Fibroblast of the aortic adventitia (primary cell): ENCODE measurements at regions not wholly inside any gene's neighbourhood (a gene's known extent, or its start where the extent isn't known, plus 50 kb on each side); places are given as distances from the start of the nearest gene placed in this dataset.

Source experiments
- DNase-seq: peaks from one replicate; pipeline ENCODE4 v3.0.0-alpha.2; 2010; ENCODE audit warnings: low read depth
- H3K4me3 ChIP-seq: 2 replicates; pipeline ENCODE4 v1.5.1; 2011; ENCODE audit warnings: low read depth, mild to moderate bottlenecking, control low read depth, low read length, moderate library complexity
- CTCF ChIP-seq: IDR thresholded peaks from 2 replicates; pipeline ENCODE4 v1.5.1; 2011; ENCODE audit warnings: mild to moderate bottlenecking, low read length, control low read depth, inconsistent platforms; ENCODE audit not compliant: insufficient read depth

GRCh38 chr6:27176096-27176495 is 71.4 kb upstream of the PRSS16 start:
- TF ChIP-seq CTCF: no peak
- H3K4me3 ChIP-seq: no peak overlapping the region
- peak; percentile 24 for DNase-seq

- DNase-seq: peak; percentile 64
- H3K4me3 ChIP-seq: peak overlapping the region; percentile 99
- no peak for TF ChIP-seq CTCF
Observed at GRCh38 chr6:27176523-27177484, 70.7 kb upstream of the PRSS16 start.

- H3K4me3 ChIP-seq: peak overlapping the region; percentile 99
- peak; percentile 89 for DNase-seq
- TF ChIP-seq CTCF: peak; percentile 53
Observed at GRCh38 chr6:27177485-27178406, 69.8 kb upstream of the PRSS16 start.

GRCh38 chr6:27178407-27178730 is 69.1 kb upstream of the PRSS16 start:
- DNase-seq: no peak
- no peak for TF ChIP-seq CTCF
- peak overlapping the region; percentile 99 for H3K4me3 ChIP-seq

- H3K4me3 ChIP-seq: peak overlapping the region; percentile 33
- TF ChIP-seq CTCF: no peak
- DNase-seq: no peak
Observed at GRCh38 chr6:27178860-27179259, 68.6 kb upstream of the PRSS16 start.

GRCh38 chr6:27183060-27183832 is 64.3 kb upstream of the PRSS16 start:
- TF ChIP-seq CTCF: no peak
- no peak overlapping the region for H3K4me3 ChIP-seq
- no peak for DNase-seq
